GM23338 (cell line): ENCODE measurements at regions not wholly inside any gene's neighbourhood (a gene's known extent, or its start where the extent isn't known, plus 50 kb on each side); places are given as distances from the start of the nearest gene placed in this dataset.
A peak's percentile ranks its signal among the peaks of the same experiment; 100 is the strongest.

Source experiments
- ATAC-seq: fragments of 200-7000 bp; cut with Tn5 transposase; 3 replicates; pipeline ENCODE4 v1.9.1; 2020
- DNase-seq: peaks from one replicate; pipeline ENCODE4 v3.0.0-alpha.2; 2015; ENCODE audit warnings: low spot score
- H2AFZ ChIP-seq: fragments of 200-600 bp; sonication (generic); 2 replicates; pipeline ENCODE4 v1.8.0; 2016; ENCODE audit warnings: antibody characterized with exemption, mild to moderate bottlenecking, moderate library complexity
- H3F3A ChIP-seq: fragments of 200-600 bp; sonication (generic); replicated peaks from 2 replicates; pipeline ENCODE4 v1.8.0; 2017; ENCODE audit warnings: antibody characterized with exemption, mixed run types, low read depth
- H3K27ac ChIP-seq: fragments of 200-600 bp; sonication (generic); 2 replicates; pipeline ENCODE4 v1.6.1; 2016; ENCODE audit warnings: low read depth
- H3K27me3 ChIP-seq: fragments of 200-600 bp; sonication (generic); 2 replicates; pipeline ENCODE4 v1.8.0; 2016; ENCODE audit warnings: mild to moderate bottlenecking, mixed run types, moderate library complexity; ENCODE audit not compliant: insufficient read depth
- H3K36me3 ChIP-seq: fragments of 200-600 bp; sonication (generic); 2 replicates; pipeline ENCODE4 v1.8.0; 2016; ENCODE audit warnings: mild to moderate bottlenecking; ENCODE audit not compliant: insufficient read depth
- H3K4me1 ChIP-seq: fragments of 200-600 bp; sonication (generic); 2 replicates; pipeline ENCODE4 v1.8.0; 2016; ENCODE audit warnings: mild to moderate bottlenecking, moderate library complexity; ENCODE audit not compliant: insufficient read depth
- H3K4me2 ChIP-seq: fragments of 200-600 bp; sonication (generic); 2 replicates; pipeline ENCODE4 v1.7.1; 2017; ENCODE audit warnings: mixed run types
- H3K4me3 ChIP-seq: fragments of 200-600 bp; sonication (generic); 2 replicates; pipeline ENCODE4 v1.6.1; 2016; ENCODE audit warnings: mixed run types
- H3K79me2 ChIP-seq: fragments of 200-600 bp; sonication (generic); replicated peaks from 2 replicates; pipeline ENCODE4 v1.8.0; 2017; ENCODE audit warnings: mild to moderate bottlenecking; ENCODE audit not compliant: insufficient read depth
- H3K9me2 ChIP-seq: fragments of 200-600 bp; sonication (generic); 2 replicates; pipeline ENCODE4 v1.8.0; 2017; ENCODE audit not compliant: insufficient read depth
- H4K20me1 ChIP-seq: fragments of 200-600 bp; sonication (generic); replicated peaks from 2 replicates; pipeline ENCODE4 v1.8.0; 2017; ENCODE audit warnings: mild to moderate bottlenecking; ENCODE audit not compliant: insufficient read depth
- H3K27ac Mint-ChIP-seq: 2 replicates; pipeline ENCODE4 v1.8.0; 2020; ENCODE audit warnings: inconsistent platforms, mild to moderate bottlenecking, moderate library complexity, mixed read lengths
- H3K27me3 Mint-ChIP-seq: 3 replicates; pipeline ENCODE4 v1.8.0; 2022; ENCODE audit warnings: low read depth, mild to moderate bottlenecking, moderate library complexity, mixed read lengths, inconsistent platforms; ENCODE audit not compliant: insufficient read depth, poor library complexity
- H3K36me3 Mint-ChIP-seq: 3 replicates; pipeline ENCODE4 v1.8.0; 2021; ENCODE audit warnings: low read depth, mild to moderate bottlenecking, inconsistent platforms, moderate library complexity, mixed read lengths
- H3K4me1 Mint-ChIP-seq: 3 replicates; pipeline ENCODE4 v1.8.0; 2020; ENCODE audit warnings: mild to moderate bottlenecking, inconsistent platforms, mixed read lengths
- H3K4me3 Mint-ChIP-seq: 3 replicates; pipeline ENCODE4 v1.8.0; 2021; ENCODE audit warnings: moderate library complexity, mild to moderate bottlenecking, inconsistent platforms, mixed read lengths
- H3K9me3 Mint-ChIP-seq: 3 replicates; pipeline ENCODE4 v1.8.0; 2020; ENCODE audit warnings: moderate library complexity, mild to moderate bottlenecking, inconsistent platforms, mixed read lengths
- EZH2phosphoT487 ChIP-seq: fragments of 200-600 bp; sonication (generic); IDR thresholded peaks from one replicate; pipeline ENCODE4 v1.8.1; 2018; ENCODE audit warnings: antibody characterized with exemption; ENCODE audit not compliant: unreplicated experiment
- NANOG ChIP-seq: IDR thresholded peaks from 2 replicates; pipeline ENCODE4 v1.6.1; 2016; ENCODE audit warnings: antibody characterized with exemption, borderline replicate concordance
- POLR2AphosphoS5 ChIP-seq: IDR thresholded peaks from 2 replicates; pipeline ENCODE4 v1.6.1; 2016; ENCODE audit warnings: antibody characterized with exemption, low read depth
- STAT1 ChIP-seq: IDR thresholded peaks from one replicate; pipeline ENCODE4 v1.6.1; 2016; ENCODE audit warnings: antibody characterized with exemption; ENCODE audit not compliant: unreplicated experiment
- ZNF114 ChIP-seq: fragments of 250-450 bp; sonication (Bioruptor Pico); IDR thresholded peaks from 2 replicates; pipeline ENCODE4 v1.5.0; 2020; ENCODE audit warnings: mild to moderate bottlenecking, moderate library complexity
- ZNF331 ChIP-seq: fragments of 250-450 bp; sonication (Bioruptor Pico); IDR thresholded peaks from 2 replicates; pipeline ENCODE4 v1.5.0; 2020; ENCODE audit warnings: low read depth, mild to moderate bottlenecking, moderate library complexity
- TF ChIP-seq, protein P1 (sequence below): fragments of 250-450 bp; sonication (Bioruptor Pico); IDR thresholded peaks from 2 replicates; pipeline ENCODE4 v1.5.0; 2020; ENCODE audit warnings: mild to moderate bottlenecking, moderate library complexity
- TF ChIP-seq, protein P2 (sequence below), 2 experiments: fragments of 200-600 bp in 1 of 2; sonication (generic) in 1 of 2; conservative IDR thresholded peaks; 2 replicates each; pipeline versions ENCODE4 v1.5.1 to v1.6.1; 2016 to 2017; ENCODE audit warnings: antibody characterized with exemption in 2 of 2, low read depth in 2 of 2, mild to moderate bottlenecking in 2 of 2, moderate library complexity in 1 of 2

DNA sequence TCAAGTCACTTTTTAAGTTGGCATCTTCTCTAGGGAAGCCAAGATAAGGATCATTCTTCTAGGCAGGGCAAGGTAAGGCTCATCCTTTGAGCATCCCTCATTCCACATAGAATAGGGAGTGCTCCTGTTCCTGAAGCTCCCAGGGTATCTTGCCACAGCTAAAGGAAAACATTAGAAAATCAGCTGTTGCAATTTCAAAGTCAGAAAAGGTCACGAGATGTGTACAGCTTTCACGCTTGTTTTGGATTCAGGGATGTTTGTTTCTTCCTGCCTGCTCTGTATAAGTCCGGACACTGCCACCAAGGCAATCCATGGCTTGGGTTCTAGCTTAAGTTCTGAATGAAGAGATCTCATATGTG lies 153.2 kb downstream of the SH3BGRL2 start (continued):
- TF ChIP-seq, protein P1, sequence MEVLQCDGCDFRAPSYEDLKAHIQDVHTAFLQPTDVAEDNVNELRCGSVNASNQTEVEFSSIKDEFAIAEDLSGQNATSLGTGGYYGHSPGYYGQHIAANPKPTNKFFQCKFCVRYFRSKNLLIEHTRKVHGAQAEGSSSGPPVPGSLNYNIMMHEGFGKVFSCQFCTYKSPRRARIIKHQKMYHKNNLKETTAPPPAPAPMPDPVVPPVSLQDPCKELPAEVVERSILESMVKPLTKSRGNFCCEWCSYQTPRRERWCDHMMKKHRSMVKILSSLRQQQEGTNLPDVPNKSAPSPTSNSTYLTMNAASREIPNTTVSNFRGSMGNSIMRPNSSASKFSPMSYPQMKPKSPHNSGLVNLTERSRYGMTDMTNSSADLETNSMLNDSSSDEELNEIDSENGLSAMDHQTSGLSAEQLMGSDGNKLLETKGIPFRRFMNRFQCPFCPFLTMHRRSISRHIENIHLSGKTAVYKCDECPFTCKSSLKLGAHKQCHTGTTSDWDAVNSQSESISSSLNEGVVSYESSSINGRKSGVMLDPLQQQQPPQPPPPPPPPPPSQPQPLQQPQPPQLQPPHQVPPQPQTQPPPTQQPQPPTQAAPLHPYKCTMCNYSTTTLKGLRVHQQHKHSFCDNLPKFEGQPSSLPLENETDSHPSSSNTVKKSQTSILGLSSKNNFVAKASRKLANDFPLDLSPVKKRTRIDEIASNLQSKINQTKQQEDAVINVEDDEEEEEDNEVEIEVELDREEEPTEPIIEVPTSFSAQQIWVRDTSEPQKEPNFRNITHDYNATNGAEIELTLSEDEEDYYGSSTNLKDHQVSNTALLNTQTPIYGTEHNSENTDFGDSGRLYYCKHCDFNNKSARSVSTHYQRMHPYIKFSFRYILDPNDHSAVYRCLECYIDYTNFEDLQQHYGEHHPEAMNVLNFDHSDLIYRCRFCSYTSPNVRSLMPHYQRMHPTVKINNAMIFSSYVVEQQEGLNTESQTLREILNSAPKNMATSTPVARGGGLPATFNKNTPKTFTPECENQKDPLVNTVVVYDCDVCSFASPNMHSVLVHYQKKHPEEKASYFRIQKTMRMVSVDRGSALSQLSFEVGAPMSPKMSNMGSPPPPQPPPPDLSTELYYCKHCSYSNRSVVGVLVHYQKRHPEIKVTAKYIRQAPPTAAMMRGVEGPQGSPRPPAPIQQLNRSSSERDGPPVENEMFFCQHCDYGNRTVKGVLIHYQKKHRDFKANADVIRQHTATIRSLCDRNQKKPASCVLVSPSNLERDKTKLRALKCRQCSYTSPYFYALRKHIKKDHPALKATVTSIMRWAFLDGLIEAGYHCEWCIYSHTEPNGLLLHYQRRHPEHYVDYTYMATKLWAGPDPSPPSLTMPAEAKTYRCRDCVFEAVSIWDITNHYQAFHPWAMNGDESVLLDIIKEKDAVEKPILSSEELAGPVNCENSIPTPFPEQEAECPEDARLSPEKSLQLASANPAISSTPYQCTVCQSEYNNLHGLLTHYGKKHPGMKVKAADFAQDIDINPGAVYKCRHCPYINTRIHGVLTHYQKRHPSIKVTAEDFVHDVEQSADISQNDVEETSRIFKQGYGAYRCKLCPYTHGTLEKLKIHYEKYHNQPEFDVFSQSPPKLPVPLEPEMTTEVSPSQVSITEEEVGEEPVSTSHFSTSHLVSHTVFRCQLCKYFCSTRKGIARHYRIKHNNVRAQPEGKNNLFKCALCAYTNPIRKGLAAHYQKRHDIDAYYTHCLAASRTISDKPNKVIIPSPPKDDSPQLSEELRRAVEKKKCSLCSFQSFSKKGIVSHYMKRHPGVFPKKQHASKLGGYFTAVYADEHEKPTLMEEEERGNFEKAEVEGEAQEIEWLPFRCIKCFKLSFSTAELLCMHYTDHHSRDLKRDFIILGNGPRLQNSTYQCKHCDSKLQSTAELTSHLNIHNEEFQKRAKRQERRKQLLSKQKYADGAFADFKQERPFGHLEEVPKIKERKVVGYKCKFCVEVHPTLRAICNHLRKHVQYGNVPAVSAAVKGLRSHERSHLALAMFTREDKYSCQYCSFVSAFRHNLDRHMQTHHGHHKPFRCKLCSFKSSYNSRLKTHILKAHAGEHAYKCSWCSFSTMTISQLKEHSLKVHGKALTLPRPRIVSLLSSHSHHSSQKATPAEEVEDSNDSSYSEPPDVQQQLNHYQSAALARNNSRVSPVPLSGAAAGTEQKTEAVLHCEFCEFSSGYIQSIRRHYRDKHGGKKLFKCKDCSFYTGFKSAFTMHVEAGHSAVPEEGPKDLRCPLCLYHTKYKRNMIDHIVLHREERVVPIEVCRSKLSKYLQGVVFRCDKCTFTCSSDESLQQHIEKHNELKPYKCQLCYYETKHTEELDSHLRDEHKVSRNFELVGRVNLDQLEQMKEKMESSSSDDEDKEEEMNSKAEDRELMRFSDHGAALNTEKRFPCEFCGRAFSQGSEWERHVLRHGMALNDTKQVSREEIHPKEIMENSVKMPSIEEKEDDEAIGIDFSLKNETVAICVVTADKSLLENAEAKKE (CRISPR knock-in tag): no peak
- no peak for TF ChIP-seq ZNF331 (CRISPR knock-in tag)

DNA sequence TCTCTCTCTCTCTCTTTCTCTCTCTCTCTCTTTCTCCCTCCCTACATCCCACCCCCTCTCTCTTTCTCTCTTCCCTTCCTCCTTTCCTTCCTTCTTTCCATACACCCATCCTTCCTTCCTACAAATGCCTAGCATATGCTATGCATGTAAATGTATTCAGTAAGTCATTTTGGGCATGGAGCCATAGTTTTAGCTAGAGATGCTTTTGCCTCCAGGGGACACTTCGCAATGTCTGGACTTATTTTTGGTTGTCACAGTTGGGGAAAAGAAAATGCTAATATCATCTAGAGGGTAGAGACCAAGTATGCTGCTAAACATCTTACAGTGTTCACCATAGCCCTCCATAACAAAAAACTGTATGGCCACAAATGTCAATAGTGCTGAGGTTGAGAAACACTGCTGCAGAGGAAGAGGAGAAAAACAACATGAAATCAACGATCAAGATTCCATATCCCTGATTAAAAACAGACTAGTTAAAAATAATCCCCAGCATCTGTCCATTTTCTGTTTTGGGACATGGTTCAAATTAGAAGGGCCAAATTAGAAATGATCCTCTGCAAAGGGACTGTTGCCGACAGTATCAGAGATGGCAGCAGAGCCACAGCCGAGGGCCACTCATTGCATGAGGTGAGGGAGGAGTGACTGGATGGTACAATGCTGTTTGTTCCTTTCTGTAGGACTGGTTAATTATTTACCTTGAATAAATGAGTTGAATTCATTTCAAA lies 152.7 kb downstream of the SH3BGRL2 start:
- Histone ChIP-seq H3K9me2 (no peaks in the 10 kb centered on the region), H3K27me3 (no peaks in the 10 kb centered on the region), H3K27ac (no peak overlapping the region), H3K4me3 (no peak overlapping the region), H3K4me1 (no peaks in the 10 kb centered on the region), H4K20me1 (no peaks in the 10 kb centered on the region), H3K36me3 (no peaks in the 10 kb centered on the region), H3F3A (no peaks in the 10 kb centered on the region), H2AFZ (0 out of 2 replicates have a peak overlapping the region, but pooled peaks have one; percentile 23), H3K79me2 (no peaks in the 10 kb centered on the region), H3K4me2 (no peak overlapping the region)
- no peak for ATAC-seq
- Mint-ChIP-seq H3K9me3 (no peaks in the 10 kb centered on the region), H3K27me3 (peaks cover 2% of the 10 kb centered on the region), H3K4me1 (no peaks in the 10 kb centered on the region), H3K36me3 (no peaks in the 10 kb centered on the region), H3K27ac (no peak overlapping the region), H3K4me3 (no peak overlapping the region)
- DNase-seq: no peak
- no peak for TF ChIP-seq POLR2AphosphoS5
- TF ChIP-seq, protein P2, sequence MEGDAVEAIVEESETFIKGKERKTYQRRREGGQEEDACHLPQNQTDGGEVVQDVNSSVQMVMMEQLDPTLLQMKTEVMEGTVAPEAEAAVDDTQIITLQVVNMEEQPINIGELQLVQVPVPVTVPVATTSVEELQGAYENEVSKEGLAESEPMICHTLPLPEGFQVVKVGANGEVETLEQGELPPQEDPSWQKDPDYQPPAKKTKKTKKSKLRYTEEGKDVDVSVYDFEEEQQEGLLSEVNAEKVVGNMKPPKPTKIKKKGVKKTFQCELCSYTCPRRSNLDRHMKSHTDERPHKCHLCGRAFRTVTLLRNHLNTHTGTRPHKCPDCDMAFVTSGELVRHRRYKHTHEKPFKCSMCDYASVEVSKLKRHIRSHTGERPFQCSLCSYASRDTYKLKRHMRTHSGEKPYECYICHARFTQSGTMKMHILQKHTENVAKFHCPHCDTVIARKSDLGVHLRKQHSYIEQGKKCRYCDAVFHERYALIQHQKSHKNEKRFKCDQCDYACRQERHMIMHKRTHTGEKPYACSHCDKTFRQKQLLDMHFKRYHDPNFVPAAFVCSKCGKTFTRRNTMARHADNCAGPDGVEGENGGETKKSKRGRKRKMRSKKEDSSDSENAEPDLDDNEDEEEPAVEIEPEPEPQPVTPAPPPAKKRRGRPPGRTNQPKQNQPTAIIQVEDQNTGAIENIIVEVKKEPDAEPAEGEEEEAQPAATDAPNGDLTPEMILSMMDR (conservative IDR thresholded peaks at IDR 0.05; ENCODE audit: low read depth in 2 of 2): no peak
- no peak for TF ChIP-seq ZNF114 (CRISPR knock-in tag)
- no peak for TF ChIP-seq EZH2phosphoT487
- TF ChIP-seq, protein P1 (CRISPR knock-in tag): no peak
- no peak for TF ChIP-seq STAT1
- no peak for TF ChIP-seq NANOG
